ENCODE measurements at regions not wholly inside any gene's neighbourhood (a gene's known extent, or its start where the extent isn't known, plus 50 kb on each side); places are given as distances from the start of the nearest gene placed in this dataset.

GRCh38 chr14:97129639-97130038 is 332.5 kb downstream of the VRK1 start:
- TF ChIP-seq, protein P1, sequence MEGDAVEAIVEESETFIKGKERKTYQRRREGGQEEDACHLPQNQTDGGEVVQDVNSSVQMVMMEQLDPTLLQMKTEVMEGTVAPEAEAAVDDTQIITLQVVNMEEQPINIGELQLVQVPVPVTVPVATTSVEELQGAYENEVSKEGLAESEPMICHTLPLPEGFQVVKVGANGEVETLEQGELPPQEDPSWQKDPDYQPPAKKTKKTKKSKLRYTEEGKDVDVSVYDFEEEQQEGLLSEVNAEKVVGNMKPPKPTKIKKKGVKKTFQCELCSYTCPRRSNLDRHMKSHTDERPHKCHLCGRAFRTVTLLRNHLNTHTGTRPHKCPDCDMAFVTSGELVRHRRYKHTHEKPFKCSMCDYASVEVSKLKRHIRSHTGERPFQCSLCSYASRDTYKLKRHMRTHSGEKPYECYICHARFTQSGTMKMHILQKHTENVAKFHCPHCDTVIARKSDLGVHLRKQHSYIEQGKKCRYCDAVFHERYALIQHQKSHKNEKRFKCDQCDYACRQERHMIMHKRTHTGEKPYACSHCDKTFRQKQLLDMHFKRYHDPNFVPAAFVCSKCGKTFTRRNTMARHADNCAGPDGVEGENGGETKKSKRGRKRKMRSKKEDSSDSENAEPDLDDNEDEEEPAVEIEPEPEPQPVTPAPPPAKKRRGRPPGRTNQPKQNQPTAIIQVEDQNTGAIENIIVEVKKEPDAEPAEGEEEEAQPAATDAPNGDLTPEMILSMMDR (IDR thresholded peaks at IDR 0.05; ENCODE audit: poor library complexity) = no peak
- TF ChIP-seq EZH2 (IDR thresholded peaks at IDR 0.05; ENCODE audit: borderline replicate concordance) = no peak
- TF ChIP-seq EZH2phosphoT487 (IDR thresholded peaks at IDR 0.05; ENCODE audit: low read depth, severe bottlenecking, unreplicated experiment) = no peak
